Endothelial cell (in vitro differentiated cells): ENCODE measurements at regions not wholly inside any gene's neighbourhood (a gene's known extent, or its start where the extent isn't known, plus 50 kb on each side); places are given as distances from the start of the nearest gene placed in this dataset.

Experiments
- DNase-seq: peaks from one replicate; pipeline ENCODE4 v3.0.0; 2021; ENCODE audit warnings: low spot score
- H3K27ac Mint-ChIP-seq: one replicate; pipeline ENCODE4 v1.8.0; 2021; ENCODE audit warnings: mixed read lengths, inconsistent platforms; ENCODE audit not compliant: unreplicated experiment
- H3K27me3 Mint-ChIP-seq: one replicate; pipeline ENCODE4 v1.8.0; 2021; ENCODE audit warnings: mild to moderate bottlenecking, moderate library complexity, mixed read lengths, inconsistent platforms; ENCODE audit not compliant: unreplicated experiment
- H3K36me3 Mint-ChIP-seq: one replicate; pipeline ENCODE4 v1.8.0; 2021; ENCODE audit warnings: mild to moderate bottlenecking, low read depth, mixed read lengths, inconsistent platforms; ENCODE audit not compliant: unreplicated experiment
- H3K4me1 Mint-ChIP-seq: one replicate; pipeline ENCODE4 v1.8.0; 2021; ENCODE audit warnings: mild to moderate bottlenecking, mixed read lengths, inconsistent platforms; ENCODE audit not compliant: unreplicated experiment
- H3K4me3 Mint-ChIP-seq: one replicate; pipeline ENCODE4 v1.8.0; 2021; ENCODE audit warnings: mild to moderate bottlenecking, mixed read lengths, inconsistent platforms; ENCODE audit not compliant: unreplicated experiment
- H3K9me3 Mint-ChIP-seq: one replicate; pipeline ENCODE4 v1.8.0; 2021; ENCODE audit warnings: mixed read lengths, inconsistent platforms; ENCODE audit not compliant: unreplicated experiment
- CTCF ChIP-seq: fragments of 200-600 bp; sonication (generic); IDR thresholded peaks from one replicate; pipeline ENCODE4 v1.5.0; 2021; ENCODE audit warnings: antibody characterized with exemption; ENCODE audit not compliant: unreplicated experiment

GRCh38 chr1:115545096-115545720 is 96.6 kb upstream of the VANGL1 start:
- H3K27me3 Mint-ChIP-seq = no peaks in the 10 kb centered on the region
- H3K36me3 Mint-ChIP-seq = no peaks in the 10 kb centered on the region
- H3K4me3 Mint-ChIP-seq = no peak overlapping the region
- H3K9me3 Mint-ChIP-seq = no peaks in the 10 kb centered on the region
- H3K4me1 Mint-ChIP-seq = peaks cover 5% of the 10 kb centered on the region
- no peak overlapping the region for H3K27ac Mint-ChIP-seq
- TF ChIP-seq CTCF = no peak
- DNase-seq = no peak

GRCh38 chr1:115544131-115544530 is 97.6 kb upstream of the VANGL1 start:
- Mint-ChIP-seq H3K36me3 (no peaks in the 10 kb centered on the region), H3K27me3 (no peaks in the 10 kb centered on the region), H3K4me1 (peaks cover 5% of the 10 kb centered on the region), H3K9me3 (no peaks in the 10 kb centered on the region), H3K27ac (no peak overlapping the region), H3K4me3 (no peak overlapping the region)
- DNase-seq = no peak
- no peak for TF ChIP-seq CTCF

- no peaks in the 10 kb centered on the region for H3K36me3 Mint-ChIP-seq
- TF ChIP-seq CTCF = no peak
- no peaks in the 10 kb centered on the region for H3K27me3 Mint-ChIP-seq
- H3K4me1 Mint-ChIP-seq = peaks cover 5% of the 10 kb centered on the region
- H3K9me3 Mint-ChIP-seq = no peaks in the 10 kb centered on the region
- DNase-seq = no peak
- no peak overlapping the region for H3K27ac Mint-ChIP-seq
- no peak overlapping the region for H3K4me3 Mint-ChIP-seq
Measured at GRCh38 chr1:115543247-115543646, 98.5 kb upstream of the VANGL1 start.

GRCh38 chr1:115539736-115540135 is 102.0 kb upstream of the VANGL1 start:
- no peak for TF ChIP-seq CTCF
- Mint-ChIP-seq H3K27ac (no peak overlapping the region), H3K27me3 (no peaks in the 10 kb centered on the region), H3K4me3 (no peak overlapping the region), H3K4me1 (no peaks in the 10 kb centered on the region), H3K9me3 (no peaks in the 10 kb centered on the region), H3K36me3 (no peaks in the 10 kb centered on the region)
- no peak for DNase-seq

GRCh38 chr1:115539061-115539460 is 102.7 kb upstream of the VANGL1 start:
- H3K9me3 Mint-ChIP-seq = no peaks in the 10 kb centered on the region
- H3K4me1 Mint-ChIP-seq = no peaks in the 10 kb centered on the region
- no peak overlapping the region for H3K4me3 Mint-ChIP-seq
- no peaks in the 10 kb centered on the region for H3K36me3 Mint-ChIP-seq
- H3K27ac Mint-ChIP-seq = no peak overlapping the region
- no peak for DNase-seq
- TF ChIP-seq CTCF = no peak
- no peaks in the 10 kb centered on the region for H3K27me3 Mint-ChIP-seq
